Fibroblast of pulmonary artery (primary cell): ENCODE measurements at regions not wholly inside any gene's neighbourhood (a gene's known extent, or its start where the extent isn't known, plus 50 kb on each side); places are given as distances from the start of the nearest gene placed in this dataset.

Experiments used
- DNase-seq: peaks from one replicate; pipeline ENCODE4 v3.0.0-alpha.2; 2010; ENCODE audit warnings: low read depth
- H3K4me3 ChIP-seq: replicated peaks from 2 replicates; pipeline ENCODE4 v1.5.1; 2011; ENCODE audit warnings: low read depth, mild to moderate bottlenecking, control low read depth, low read length, moderate library complexity
- TF ChIP-seq, protein P1 (sequence below): IDR thresholded peaks from 2 replicates; pipeline ENCODE4 v1.5.1; 2011; ENCODE audit warnings: mild to moderate bottlenecking, control low read depth, low read length, inconsistent platforms; ENCODE audit errors: missing control alignments

- DNase-seq, result peak; percentile 33
- TF ChIP-seq, protein P1, sequence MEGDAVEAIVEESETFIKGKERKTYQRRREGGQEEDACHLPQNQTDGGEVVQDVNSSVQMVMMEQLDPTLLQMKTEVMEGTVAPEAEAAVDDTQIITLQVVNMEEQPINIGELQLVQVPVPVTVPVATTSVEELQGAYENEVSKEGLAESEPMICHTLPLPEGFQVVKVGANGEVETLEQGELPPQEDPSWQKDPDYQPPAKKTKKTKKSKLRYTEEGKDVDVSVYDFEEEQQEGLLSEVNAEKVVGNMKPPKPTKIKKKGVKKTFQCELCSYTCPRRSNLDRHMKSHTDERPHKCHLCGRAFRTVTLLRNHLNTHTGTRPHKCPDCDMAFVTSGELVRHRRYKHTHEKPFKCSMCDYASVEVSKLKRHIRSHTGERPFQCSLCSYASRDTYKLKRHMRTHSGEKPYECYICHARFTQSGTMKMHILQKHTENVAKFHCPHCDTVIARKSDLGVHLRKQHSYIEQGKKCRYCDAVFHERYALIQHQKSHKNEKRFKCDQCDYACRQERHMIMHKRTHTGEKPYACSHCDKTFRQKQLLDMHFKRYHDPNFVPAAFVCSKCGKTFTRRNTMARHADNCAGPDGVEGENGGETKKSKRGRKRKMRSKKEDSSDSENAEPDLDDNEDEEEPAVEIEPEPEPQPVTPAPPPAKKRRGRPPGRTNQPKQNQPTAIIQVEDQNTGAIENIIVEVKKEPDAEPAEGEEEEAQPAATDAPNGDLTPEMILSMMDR, result no peak
- H3K4me3 ChIP-seq, result no peak overlapping the region
Measured at GRCh38 chr14:61973981-61974380, 211.8 kb downstream of the SNAPC1 start.

GRCh38 chr14:61977217-61977616 is 215.0 kb downstream of the SNAPC1 start:
- H3K4me3 ChIP-seq, result no peak overlapping the region
- TF ChIP-seq, protein P1, result no peak
- no peak for DNase-seq

DNA sequence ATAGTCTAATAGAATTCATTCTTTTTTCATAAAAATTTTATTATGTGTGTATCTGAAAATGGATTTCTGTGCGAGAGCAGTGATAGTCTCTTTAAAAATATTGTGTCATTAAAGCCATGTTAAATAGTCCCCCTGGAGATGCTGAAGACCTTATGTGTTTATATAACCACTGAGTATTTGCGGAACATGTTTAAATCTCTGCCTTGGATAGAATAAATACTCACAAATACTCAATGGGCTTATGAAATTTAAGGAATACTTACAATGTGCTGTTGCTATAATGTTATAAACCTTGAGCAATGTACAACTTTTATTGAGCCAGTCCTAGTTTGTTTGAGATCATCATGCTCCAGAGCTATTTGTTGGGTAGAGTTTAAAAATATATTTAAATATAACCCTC is 226.0 kb downstream of the SNAPC1 start:
- TF ChIP-seq, protein P1, result no peak
- DNase-seq, result no peak
- no peak overlapping the region for H3K4me3 ChIP-seq

- no peak for DNase-seq
- no peak overlapping the region for H3K4me3 ChIP-seq
- TF ChIP-seq, protein P1, result no peak
Measured at GRCh38 chr14:61992139-61992538, 229.9 kb downstream of the SNAPC1 start.

DNA sequence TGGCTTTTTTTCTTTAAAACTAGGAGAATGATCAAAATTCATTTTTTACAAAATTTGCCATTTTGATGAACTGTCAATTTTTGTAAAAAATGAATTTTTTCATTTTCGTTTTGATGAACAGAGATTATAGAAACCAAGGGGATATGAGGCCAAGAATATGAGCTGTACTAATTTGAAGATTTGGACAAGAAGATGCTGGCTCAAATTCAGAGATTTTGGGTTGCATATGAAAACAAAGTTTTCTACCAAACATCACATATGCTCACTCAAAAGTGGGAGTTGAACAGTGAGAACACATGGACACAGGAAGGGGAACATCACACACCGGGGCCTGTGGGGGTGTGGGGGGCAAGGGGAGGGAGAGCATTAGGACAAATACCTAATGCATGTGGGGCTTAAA is 230.7 kb downstream of the SNAPC1 start:
- DNase-seq, result no peak
- no peak overlapping the region for H3K4me3 ChIP-seq
- TF ChIP-seq, protein P1, result no peak

GRCh38 chr14:61994589-61994988 is 232.4 kb downstream of the SNAPC1 start:
- no peak overlapping the region for H3K4me3 ChIP-seq
- TF ChIP-seq, protein P1, result no peak
- DNase-seq, result no peak

DNA sequence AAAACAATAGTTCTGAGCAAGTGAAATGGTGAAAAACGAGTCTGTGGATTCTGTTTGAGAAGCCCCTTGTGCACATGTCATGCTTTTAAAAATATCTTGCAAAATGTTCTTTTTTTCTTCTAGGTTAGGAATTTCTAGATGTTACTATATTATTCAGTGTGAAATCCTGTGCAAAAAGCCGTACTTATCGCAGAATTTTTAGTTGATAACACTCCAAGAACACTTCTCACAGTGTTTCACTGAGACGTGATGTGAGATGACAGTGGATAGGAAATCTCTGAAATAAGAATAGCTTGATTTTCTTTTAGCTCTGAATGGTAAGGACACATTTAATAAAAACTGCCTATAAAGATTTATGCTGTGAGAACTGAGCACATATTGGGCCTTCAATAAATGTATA is 234.5 kb downstream of the SNAPC1 start:
- DNase-seq, result no peak
- TF ChIP-seq, protein P1, result no peak
- no peak overlapping the region for H3K4me3 ChIP-seq
